ENCODE measurements at regions not wholly inside any gene's neighbourhood (a gene's known extent, or its start where the extent isn't known, plus 50 kb on each side); places are given as distances from the start of the nearest gene placed in this dataset.

GRCh38 chr2:19208479-19209199 is 149.8 kb downstream of the OSR1 start:
- ChIA-PET POLR2A (no interaction called here), CTCF (interaction anchor here (1.1 kb wide), 1 partner anchor 105 kb away, joined by 3 read pairs; no protein-coding TSS in a partner anchor)
- DNase-seq (ENCODE audit: low read depth, low spot score): no peak
- no peak overlapping the region for H3K4me3 ChIP-seq (ENCODE audit: low read depth, low read length)
- TF ChIP-seq CTCF (IDR thresholded peaks at IDR 0.05; ENCODE audit: insufficient read depth, low read length, missing control alignments): no peak

GRCh38 chr2:19207452-19207851 is 151.0 kb downstream of the OSR1 start:
- H3K4me3 ChIP-seq (ENCODE audit: low read depth, low read length): no peak overlapping the region
- DNase-seq (ENCODE audit: low read depth, low spot score): no peak
- CTCF ChIA-PET: interaction anchor here (1.1 kb wide), 1 partner anchor 9 kb away, joined by 4 read pairs; no protein-coding TSS in a partner anchor
- POLR2A ChIA-PET: no interaction called here
- TF ChIP-seq CTCF (IDR thresholded peaks at IDR 0.05; ENCODE audit: insufficient read depth, low read length, missing control alignments): no peak

- no peak for TF ChIP-seq CTCF (IDR thresholded peaks at IDR 0.05; ENCODE audit: insufficient read depth, low read length, missing control alignments)
- CTCF ChIA-PET: no interaction called here
- POLR2A ChIA-PET: interaction anchor here (0.7 kb wide), 1 partner anchor 19 kb away, joined by 6 read pairs; no protein-coding TSS in a partner anchor
These were observed 152.4 kb downstream of the OSR1 start for GRCh38 chr2:19205983-19206533.

GRCh38 chr2:19203866-19204265 is 154.6 kb downstream of the OSR1 start:
- CTCF ChIA-PET: no interaction called here
- H3K4me3 ChIP-seq (ENCODE audit: low read depth, low read length): no peak overlapping the region
- no peak for DNase-seq (ENCODE audit: low read depth, low spot score)
- no peak for TF ChIP-seq CTCF (IDR thresholded peaks at IDR 0.05; ENCODE audit: insufficient read depth, low read length, missing control alignments)
- POLR2A ChIA-PET: no interaction called here

More at GRCh38 chr2:19205983-19206533, 152.4 kb downstream of the OSR1 start:
- no peak overlapping the region for H3K4me3 ChIP-seq (ENCODE audit: low read depth, low read length)
- DNase-seq (ENCODE audit: low read depth, low spot score): no peak

- no peak for TF ChIP-seq CTCF (IDR thresholded peaks at IDR 0.05; ENCODE audit: insufficient read depth, low read length, missing control alignments)
- no peak overlapping the region for H3K4me3 ChIP-seq (ENCODE audit: low read depth, low read length)
- ChIA-PET POLR2A (no interaction called here), CTCF (no interaction called here)
- DNase-seq (ENCODE audit: low read depth, low spot score): no peak
These were observed 156.4 kb downstream of the OSR1 start for GRCh38 chr2:19201911-19202462.

- ChIA-PET POLR2A (no interaction called here), CTCF (no interaction called here)
- no peak overlapping the region for H3K4me3 ChIP-seq (ENCODE audit: low read depth, low read length)
- no peak for TF ChIP-seq CTCF (IDR thresholded peaks at IDR 0.05; ENCODE audit: insufficient read depth, low read length, missing control alignments)
- no peak for DNase-seq (ENCODE audit: low read depth, low spot score)
These were observed 160.0 kb downstream of the OSR1 start for GRCh38 chr2:19198381-19198780.
